ENCODE measurements at regions not wholly inside any gene's neighbourhood (a gene's known extent, or its start where the extent isn't known, plus 50 kb on each side); places are given as distances from the start of the nearest gene placed in this dataset.
A peak's percentile ranks its signal among the peaks of the same experiment; 100 is the strongest.

DNA sequence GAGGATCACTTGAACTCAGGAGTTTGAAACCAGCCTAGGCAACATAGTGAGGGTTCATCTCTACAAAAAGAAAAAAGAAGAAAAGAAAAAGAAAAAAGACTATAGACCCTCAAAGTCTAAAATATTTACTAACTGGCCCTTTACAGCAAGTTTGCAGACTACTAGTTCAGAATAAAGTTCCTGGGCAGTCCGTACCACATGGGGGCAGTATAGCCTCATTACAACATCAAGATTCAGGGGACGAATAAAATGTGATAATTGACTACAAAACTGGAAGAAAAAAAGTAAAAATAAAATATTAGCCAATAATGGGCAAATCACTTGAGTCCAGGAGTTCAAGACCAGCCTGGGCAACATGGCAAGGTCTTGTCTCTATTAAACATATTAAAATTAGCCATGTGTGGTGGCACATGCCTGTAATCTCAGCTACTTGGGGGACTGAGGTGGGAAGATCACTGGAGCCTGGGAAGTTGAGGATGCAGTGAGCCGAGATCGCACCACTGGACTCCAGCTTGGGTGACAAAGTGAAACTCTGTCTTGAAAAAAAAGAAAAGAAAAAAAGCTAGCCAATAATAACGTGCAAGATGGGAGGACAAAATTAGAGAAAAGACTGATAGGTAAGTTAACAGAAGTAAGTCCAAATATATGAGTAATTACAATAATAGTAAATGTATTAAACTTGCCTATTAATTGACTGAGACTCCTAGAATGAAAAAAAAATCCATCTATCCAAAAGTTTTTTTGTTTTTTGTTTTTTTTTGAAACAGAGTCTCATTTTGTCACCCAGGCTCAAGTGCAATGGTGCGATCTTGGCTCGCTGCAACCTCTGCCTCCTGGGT, 129.4 kb upstream of the SEC14L1 start:
- peak; percentile 16 for DNase-seq (ENCODE audit: low spot score)
- ChIA-PET CTCF (interaction anchor here (0.9 to 1.7 kb wide), 3 partner anchors 8 to 54 kb away, joined by 4 to 6 read pairs (median 4); no protein-coding TSS in a partner anchor), POLR2A (ENCODE audit: low non-redundant PET) (no interaction called here)
- H3K27ac ChIP-seq = no peak overlapping the region
- TF ChIP-seq, protein P1, sequence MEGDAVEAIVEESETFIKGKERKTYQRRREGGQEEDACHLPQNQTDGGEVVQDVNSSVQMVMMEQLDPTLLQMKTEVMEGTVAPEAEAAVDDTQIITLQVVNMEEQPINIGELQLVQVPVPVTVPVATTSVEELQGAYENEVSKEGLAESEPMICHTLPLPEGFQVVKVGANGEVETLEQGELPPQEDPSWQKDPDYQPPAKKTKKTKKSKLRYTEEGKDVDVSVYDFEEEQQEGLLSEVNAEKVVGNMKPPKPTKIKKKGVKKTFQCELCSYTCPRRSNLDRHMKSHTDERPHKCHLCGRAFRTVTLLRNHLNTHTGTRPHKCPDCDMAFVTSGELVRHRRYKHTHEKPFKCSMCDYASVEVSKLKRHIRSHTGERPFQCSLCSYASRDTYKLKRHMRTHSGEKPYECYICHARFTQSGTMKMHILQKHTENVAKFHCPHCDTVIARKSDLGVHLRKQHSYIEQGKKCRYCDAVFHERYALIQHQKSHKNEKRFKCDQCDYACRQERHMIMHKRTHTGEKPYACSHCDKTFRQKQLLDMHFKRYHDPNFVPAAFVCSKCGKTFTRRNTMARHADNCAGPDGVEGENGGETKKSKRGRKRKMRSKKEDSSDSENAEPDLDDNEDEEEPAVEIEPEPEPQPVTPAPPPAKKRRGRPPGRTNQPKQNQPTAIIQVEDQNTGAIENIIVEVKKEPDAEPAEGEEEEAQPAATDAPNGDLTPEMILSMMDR (conservative IDR thresholded peaks at IDR 0.05; ENCODE audit: low read depth) = peak; percentile 71

DNA sequence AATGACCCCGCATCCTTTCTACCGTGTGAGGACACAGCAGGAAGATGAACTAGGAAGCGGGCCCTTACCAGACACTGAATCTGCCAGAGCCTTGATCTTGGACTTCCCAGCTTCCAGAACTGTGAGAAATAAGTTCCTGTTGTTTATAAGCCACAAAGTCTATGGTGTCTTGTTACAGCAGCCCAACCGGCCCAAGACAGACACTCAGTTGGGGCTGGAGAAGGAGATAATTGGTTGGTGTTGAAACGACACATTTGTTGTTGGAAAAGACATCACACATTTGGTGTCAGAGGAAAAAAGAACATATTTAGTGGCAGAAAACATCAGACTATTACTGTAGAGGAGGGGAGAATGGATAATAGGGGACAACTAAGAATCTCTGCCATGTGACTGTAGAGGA, 122.3 kb upstream of the SEC14L1 start:
- H3K27ac ChIP-seq = no peak overlapping the region
- TF ChIP-seq, protein P1 (conservative IDR thresholded peaks at IDR 0.05; ENCODE audit: low read depth) = no peak
- ChIA-PET CTCF (no interaction called here), POLR2A (ENCODE audit: low non-redundant PET) (no interaction called here)
- DNase-seq (ENCODE audit: low spot score) = no peak

DNA sequence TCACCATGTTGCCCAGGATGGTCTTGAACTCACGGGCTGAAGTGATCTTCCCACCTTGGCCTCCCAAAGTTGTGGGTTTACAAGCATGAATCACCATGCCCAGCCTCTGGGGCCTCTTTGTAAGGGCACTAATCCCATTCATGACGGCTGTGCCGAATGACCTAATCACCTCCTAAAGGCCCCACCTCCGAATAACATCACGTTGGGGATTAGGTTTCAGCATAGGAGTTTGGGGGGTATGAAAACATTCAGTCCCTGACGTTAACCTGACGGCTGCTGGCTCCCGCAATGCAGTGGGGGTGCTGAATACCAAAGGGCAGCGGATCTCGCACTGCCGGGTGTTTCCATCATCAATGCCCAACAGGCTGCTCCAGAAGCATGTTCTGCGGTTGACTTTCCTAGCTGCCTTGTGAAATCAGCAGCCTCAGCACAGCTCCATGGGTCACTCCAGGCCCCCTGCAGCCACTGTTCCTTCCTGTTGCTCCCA, 120.8 kb upstream of the SEC14L1 start:
- ChIA-PET CTCF (interaction anchor here (0.5 kb wide), 1 partner anchor 9 kb away, joined by 4 read pairs; no protein-coding TSS in a partner anchor), POLR2A (ENCODE audit: low non-redundant PET) (no interaction called here)
- TF ChIP-seq, protein P1 (conservative IDR thresholded peaks at IDR 0.05; ENCODE audit: low read depth) = no peak
- no peak for DNase-seq (ENCODE audit: low spot score)
- no peak overlapping the region for H3K27ac ChIP-seq

DNA sequence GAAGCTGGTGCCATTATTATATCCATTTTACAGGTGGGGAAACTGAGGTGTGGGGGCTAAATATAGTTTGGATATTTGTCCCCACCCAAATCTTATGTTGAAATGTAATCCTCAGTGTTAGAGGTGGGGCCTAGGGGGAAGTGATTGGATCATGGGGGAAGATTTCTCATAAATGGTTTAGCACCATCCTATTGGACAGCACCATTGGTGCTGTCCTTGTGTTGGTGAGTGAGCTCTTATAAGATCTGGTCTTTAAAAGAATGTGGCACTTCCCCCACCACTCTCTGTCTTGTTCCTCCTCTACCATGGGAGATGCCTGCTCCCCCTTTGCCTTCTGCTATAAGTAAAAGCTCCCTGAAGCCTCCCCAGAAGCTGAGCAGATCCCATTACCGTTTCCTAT, 119.8 kb upstream of the SEC14L1 start:
- no peak overlapping the region for H3K27ac ChIP-seq
- POLR2A ChIA-PET (ENCODE audit: low non-redundant PET) = interaction anchor here (0.6 kb wide), 1 partner anchor 15 kb away, joined by 4 read pairs; no protein-coding TSS in a partner anchor
- CTCF ChIA-PET = no interaction called here
- DNase-seq (ENCODE audit: low spot score) = no peak
- TF ChIP-seq, protein P1 (conservative IDR thresholded peaks at IDR 0.05; ENCODE audit: low read depth) = no peak

DNA sequence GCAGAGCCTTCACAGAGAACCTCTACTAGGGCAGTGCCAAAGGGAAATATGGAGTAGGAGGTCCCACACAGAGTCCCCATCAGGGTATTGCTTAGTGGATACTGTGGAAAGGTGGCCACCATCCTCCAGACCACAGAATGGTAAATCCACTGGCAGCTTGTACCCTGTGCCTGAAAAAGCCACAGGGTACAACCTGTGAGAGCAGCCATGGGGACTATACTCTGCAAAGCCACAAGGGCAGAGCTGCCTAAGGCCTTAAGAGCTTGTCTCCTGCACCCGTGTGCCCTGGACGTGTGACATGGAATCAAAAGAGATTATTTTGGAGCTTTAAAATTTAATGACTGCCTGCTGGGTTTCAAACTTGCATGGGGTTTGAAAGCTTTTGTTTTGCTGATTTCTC, 118.0 kb upstream of the SEC14L1 start:
- H3K27ac ChIP-seq = no peak overlapping the region
- TF ChIP-seq, protein P1 (conservative IDR thresholded peaks at IDR 0.05; ENCODE audit: low read depth) = no peak
- ChIA-PET CTCF (interaction anchor here (2.0 kb wide), 1 partner anchor 34 kb away, joined by 7 read pairs; no protein-coding TSS in a partner anchor), POLR2A (ENCODE audit: low non-redundant PET) (no interaction called here)
- no peak for DNase-seq (ENCODE audit: low spot score)

DNA sequence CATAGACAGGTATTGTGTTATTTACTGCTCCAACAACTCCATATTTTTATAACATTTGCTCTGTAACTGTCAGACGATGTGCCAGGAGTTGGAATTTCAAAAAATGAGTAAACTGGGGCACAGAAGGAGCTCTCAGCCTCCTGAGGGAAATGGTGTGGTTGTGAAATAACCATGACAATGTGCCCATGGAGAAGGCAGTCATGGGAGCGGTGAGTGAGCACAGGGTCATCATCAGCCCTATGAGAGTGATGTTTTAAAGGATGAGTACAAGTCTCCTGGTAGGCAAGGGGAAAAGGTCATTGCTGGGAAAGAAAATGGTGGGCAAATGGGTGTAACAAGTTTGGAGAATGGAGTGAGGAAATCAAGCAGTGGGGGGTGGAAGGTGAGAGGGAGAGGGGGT, 115.0 kb upstream of the SEC14L1 start:
- no peak for DNase-seq (ENCODE audit: low spot score)
- H3K27ac ChIP-seq = no peak overlapping the region
- TF ChIP-seq, protein P1 (conservative IDR thresholded peaks at IDR 0.05; ENCODE audit: low read depth) = no peak
- CTCF ChIA-PET = no interaction called here
- POLR2A ChIA-PET (ENCODE audit: low non-redundant PET) = no interaction called here

Measured in RWPE1 (cell line).